A673 (cell line): ENCODE measurements at regions not wholly inside any gene's neighbourhood (a gene's known extent, or its start where the extent isn't known, plus 50 kb on each side); places are given as distances from the start of the nearest gene placed in this dataset.

Experiments used
- BruUV-seq: library from RNA; stranded (reverse); fragments of 400-500 nt; replicated peaks from 2 replicates; lab custom pipeline; 2021; lab: Mats Ljungman, UMichigan
- CTCF ChIA-PET: fragments of 300-600 bp; sonication (Branson Sonifier 250); formaldehyde crosslinking; loops from one replicate; lab custom pipeline; 2022; ENCODE audit warnings: antibody characterized with exemption; lab: Charles Lee
- POLR2A ChIA-PET: fragments of 300-600 bp; sonication (Branson Sonifier 250); formaldehyde crosslinking; loops from one replicate; lab custom pipeline; 2022; ENCODE audit warnings: antibody characterized with exemption; ENCODE audit not compliant: low non-redundant PET; lab: Charles Lee
- DNase-seq: peaks from one replicate; pipeline ENCODE4 v3.0.0-alpha.2; 2015; ENCODE audit warnings: low spot score
- H3K27ac ChIP-seq: fragments of 200-600 bp; sonication (generic); 2 replicates; pipeline ENCODE4 v1.5.1; 2016; ENCODE audit warnings: mixed run types, low read depth, mild to moderate bottlenecking, mixed read lengths, antibody characterized with exemption, low read length; ENCODE audit not compliant: poor library complexity, severe bottlenecking
- H3K27me3 ChIP-seq: fragments of 200-600 bp; sonication (generic); replicated peaks from 2 replicates; pipeline ENCODE4 v1.6.1; 2017; ENCODE audit warnings: mixed run types, low read depth, mild to moderate bottlenecking, mixed read lengths, antibody characterized with exemption, low read length; ENCODE audit not compliant: insufficient read depth, poor library complexity
- H3K36me3 ChIP-seq: fragments of 200-600 bp; sonication (generic); 2 replicates; pipeline ENCODE4 v1.6.1; 2016; ENCODE audit warnings: mixed run types, mild to moderate bottlenecking, mixed read lengths, antibody characterized with exemption, low read length; ENCODE audit not compliant: insufficient read depth, poor library complexity, severe bottlenecking
- H3K4me1 ChIP-seq: fragments of 200-600 bp; sonication (generic); 2 replicates; pipeline ENCODE4 v1.6.1; 2017; ENCODE audit warnings: mixed run types, mild to moderate bottlenecking, mixed read lengths, antibody characterized with exemption, low read length; ENCODE audit not compliant: insufficient read depth, poor library complexity, severe bottlenecking
- H3K4me3 ChIP-seq: fragments of 200-600 bp; sonication (generic); 2 replicates; pipeline ENCODE4 v1.5.1; 2016; ENCODE audit warnings: low read depth, mixed run types, mild to moderate bottlenecking, mixed read lengths, low read length; ENCODE audit not compliant: poor library complexity, severe bottlenecking
- H3K9me3 ChIP-seq: fragments of 200-600 bp; sonication (generic); 2 replicates; pipeline ENCODE4 v1.6.1; 2016; ENCODE audit warnings: mixed run types, low read depth, mild to moderate bottlenecking, mixed read lengths, antibody characterized with exemption, low read length; ENCODE audit not compliant: poor library complexity, severe bottlenecking
- EZH2 ChIP-seq: fragments of 200-600 bp; sonication (generic); IDR thresholded peaks from 2 replicates; pipeline ENCODE4 v1.6.1; 2017; ENCODE audit warnings: borderline replicate concordance, low read depth, mild to moderate bottlenecking, mixed read lengths, antibody characterized with exemption, low read length; ENCODE audit not compliant: poor library complexity, severe bottlenecking
- intact Hi-C: fragments of 100-400 bp; cut with micrococcal nuclease; formaldehyde crosslinking; loops from one replicate; pipeline ENCODE4 v1.10.0; 2022; ENCODE audit not compliant: unreplicated experiment
- TF ChIP-seq, protein P1 (sequence below): fragments of 300-800, 200-600 bp; sonication (generic); conservative IDR thresholded peaks from 2 replicates; pipeline ENCODE4 v1.5.1; 2017; ENCODE audit warnings: low read depth, mild to moderate bottlenecking, antibody characterized with exemption, low read length, moderate library complexity, mixed read lengths

DNA sequence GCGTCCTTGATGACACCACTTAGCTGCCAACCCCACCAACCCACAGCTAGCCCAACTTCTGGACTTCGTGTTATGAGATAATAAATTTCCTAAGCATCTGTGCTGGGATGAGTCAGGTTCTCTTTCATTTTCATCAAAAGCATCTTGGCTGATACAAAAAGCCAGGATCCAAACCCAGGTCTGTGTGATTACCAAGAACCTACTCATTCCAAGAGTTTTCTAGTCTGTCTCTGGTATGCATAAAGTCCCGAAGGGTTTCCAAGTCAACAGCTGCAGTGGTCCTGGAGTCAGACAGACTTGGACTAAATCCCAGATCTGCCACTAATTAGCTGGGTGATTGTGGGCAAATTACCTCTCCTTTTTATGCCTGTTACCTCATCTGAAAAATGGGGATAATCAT is 55.5 kb upstream of the SERP2 start:
- no TSS peak for BruUV-seq
- ChIA-PET CTCF (no interaction called here), POLR2A (no interaction called here)
- Histone ChIP-seq H3K4me3 (no peak overlapping the region), H3K27me3 (no peaks in the 10 kb centered on the region), H3K27ac (no peak overlapping the region), H3K36me3 (no peaks in the 10 kb centered on the region), H3K9me3 (no peaks in the 10 kb centered on the region), H3K4me1 (no peaks in the 10 kb centered on the region)
- TF ChIP-seq EZH2 = no peak
- TF ChIP-seq, protein P1, sequence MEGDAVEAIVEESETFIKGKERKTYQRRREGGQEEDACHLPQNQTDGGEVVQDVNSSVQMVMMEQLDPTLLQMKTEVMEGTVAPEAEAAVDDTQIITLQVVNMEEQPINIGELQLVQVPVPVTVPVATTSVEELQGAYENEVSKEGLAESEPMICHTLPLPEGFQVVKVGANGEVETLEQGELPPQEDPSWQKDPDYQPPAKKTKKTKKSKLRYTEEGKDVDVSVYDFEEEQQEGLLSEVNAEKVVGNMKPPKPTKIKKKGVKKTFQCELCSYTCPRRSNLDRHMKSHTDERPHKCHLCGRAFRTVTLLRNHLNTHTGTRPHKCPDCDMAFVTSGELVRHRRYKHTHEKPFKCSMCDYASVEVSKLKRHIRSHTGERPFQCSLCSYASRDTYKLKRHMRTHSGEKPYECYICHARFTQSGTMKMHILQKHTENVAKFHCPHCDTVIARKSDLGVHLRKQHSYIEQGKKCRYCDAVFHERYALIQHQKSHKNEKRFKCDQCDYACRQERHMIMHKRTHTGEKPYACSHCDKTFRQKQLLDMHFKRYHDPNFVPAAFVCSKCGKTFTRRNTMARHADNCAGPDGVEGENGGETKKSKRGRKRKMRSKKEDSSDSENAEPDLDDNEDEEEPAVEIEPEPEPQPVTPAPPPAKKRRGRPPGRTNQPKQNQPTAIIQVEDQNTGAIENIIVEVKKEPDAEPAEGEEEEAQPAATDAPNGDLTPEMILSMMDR = no peak
- intact Hi-C loops = no loop called here
- no peak for DNase-seq

DNA sequence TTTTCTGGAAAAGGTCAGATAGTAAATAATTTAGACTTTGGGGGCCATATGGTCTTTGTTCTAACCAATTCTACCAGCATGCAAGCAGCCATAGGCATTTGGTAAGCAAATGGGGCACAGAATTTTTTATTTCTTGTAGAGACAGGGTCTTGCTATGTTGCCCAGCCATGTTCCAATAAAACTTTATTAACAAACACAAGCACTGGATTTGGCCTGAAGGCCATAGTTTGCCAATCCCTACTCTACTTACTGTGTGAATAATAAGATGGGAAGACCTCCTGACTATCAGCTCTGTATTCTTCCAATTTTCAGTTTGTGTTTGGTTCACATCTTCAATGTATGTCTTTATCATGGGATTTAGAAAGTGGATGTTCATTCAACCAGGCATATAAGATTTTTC is 53.0 kb upstream of the SERP2 start:
- H3K4me3 ChIP-seq = no peak overlapping the region
- no peaks in the 10 kb centered on the region for H3K27me3 ChIP-seq
- ChIA-PET CTCF (no interaction called here), POLR2A (no interaction called here)
- H3K27ac ChIP-seq = no peak overlapping the region
- intact Hi-C loops = no loop called here
- BruUV-seq = no TSS peak
- DNase-seq = no peak
- no peaks in the 10 kb centered on the region for H3K4me1 ChIP-seq
- no peaks in the 10 kb centered on the region for H3K36me3 ChIP-seq
- no peak for TF ChIP-seq EZH2
- TF ChIP-seq, protein P1 = no peak
- no peaks in the 10 kb centered on the region for H3K9me3 ChIP-seq

DNA sequence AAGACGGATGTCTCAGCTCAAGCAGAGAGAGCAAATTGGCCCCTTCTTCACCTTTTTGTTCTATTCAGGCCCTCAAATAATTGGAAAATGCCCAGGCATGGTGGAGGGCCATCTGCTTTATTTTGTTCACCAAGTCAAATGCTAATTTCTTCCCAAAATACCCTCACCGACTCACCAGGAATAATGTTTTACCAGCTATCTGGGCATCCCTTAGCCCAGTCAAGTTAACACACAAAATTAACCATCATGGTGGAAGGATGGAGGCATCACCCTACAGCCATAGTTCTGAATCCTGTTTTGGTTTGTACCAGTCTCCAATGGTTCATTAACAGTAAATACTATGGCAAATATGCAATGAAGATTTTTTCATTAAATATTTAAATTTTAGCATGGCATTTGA is 51.7 kb upstream of the SERP2 start:
- TF ChIP-seq, protein P1 = no peak
- TF ChIP-seq EZH2 = no peak
- Histone ChIP-seq H3K9me3 (no peaks in the 10 kb centered on the region), H3K4me3 (no peak overlapping the region), H3K36me3 (no peaks in the 10 kb centered on the region), H3K27me3 (no peaks in the 10 kb centered on the region), H3K4me1 (no peaks in the 10 kb centered on the region), H3K27ac (no peak overlapping the region)
- ChIA-PET CTCF (no interaction called here), POLR2A (no interaction called here)
- no TSS peak for BruUV-seq
- intact Hi-C loops = no loop called here
- DNase-seq = no peak
